ENCODE measurements at regions not wholly inside any gene's neighbourhood (a gene's known extent, or its start where the extent isn't known, plus 50 kb on each side); places are given as distances from the start of the nearest gene placed in this dataset.

- TF ChIP-seq CTCF (IDR thresholded peaks at IDR 0.05; ENCODE audit: low read depth, low read length, poor library complexity, severe bottlenecking) = no peak
- TF ChIP-seq EZH2phosphoT487 (IDR thresholded peaks at IDR 0.05; ENCODE audit: borderline replicate concordance, low read length) = no peak
Measured at GRCh38 chr5:23071682-23072081, 218.5 kb upstream of the CDH12 start.

Data from DOHH2 (cell line).